Karpas-422 (cell line): ENCODE measurements at regions not wholly inside any gene's neighbourhood (a gene's known extent, or its start where the extent isn't known, plus 50 kb on each side); places are given as distances from the start of the nearest gene placed in this dataset.

ENCODE experiments used
- DNase-seq: peaks from one replicate; pipeline ENCODE4 v3.0.0-alpha.2; 2015
- H2AFZ ChIP-seq: fragments of 200-600 bp; sonication (generic); 2 replicates; pipeline ENCODE4 v1.6.1; 2014; ENCODE audit warnings: antibody characterized with exemption, low read length, mixed read lengths
- H3K27ac ChIP-seq: fragments of 200-600 bp; sonication (generic); 2 replicates; pipeline ENCODE4 v1.5.1; 2014; ENCODE audit warnings: mild to moderate bottlenecking, low read length, moderate library complexity
- H3K27me3 ChIP-seq: fragments of 200-600 bp; sonication (generic); 2 replicates; pipeline ENCODE4 v1.6.1; 2014; ENCODE audit warnings: low read length, mixed read lengths
- H3K36me3 ChIP-seq: fragments of 200-600 bp; sonication (generic); 2 replicates; pipeline ENCODE4 v1.6.1; 2014; ENCODE audit warnings: low read length, mixed read lengths; ENCODE audit not compliant: insufficient read depth
- H3K4me1 ChIP-seq: fragments of 200-600 bp; sonication (generic); 2 replicates; pipeline ENCODE4 v1.6.1; 2014; ENCODE audit warnings: mild to moderate bottlenecking, low read length, mixed read lengths
- H3K4me2 ChIP-seq: fragments of 200-600 bp; sonication (generic); 2 replicates; pipeline ENCODE4 v1.6.1; 2014; ENCODE audit warnings: low read length, low read depth, mild to moderate bottlenecking; ENCODE audit not compliant: poor library complexity, severe bottlenecking
- H3K4me3 ChIP-seq: fragments of 200-600 bp; sonication (generic); 2 replicates; pipeline ENCODE4 v1.5.1; 2014; ENCODE audit warnings: mild to moderate bottlenecking, antibody characterized with exemption, low read length, mixed read lengths
- H3K79me2 ChIP-seq: fragments of 200-600 bp; sonication (generic); 2 replicates; pipeline ENCODE4 v1.6.1; 2014; ENCODE audit warnings: mild to moderate bottlenecking, low read length, mixed read lengths
- H3K9ac ChIP-seq: fragments of 200-600 bp; sonication (generic); 2 replicates; pipeline ENCODE4 v1.6.0; 2014; ENCODE audit warnings: low read length
- H3K9me2 ChIP-seq: fragments of 200-600 bp; sonication (generic), shearing (Covaris generic); replicated peaks from 2 replicates; pipeline ENCODE4 v1.6.0; 2014; ENCODE audit warnings: mild to moderate bottlenecking, low read length, moderate library complexity; ENCODE audit not compliant: insufficient read depth
- H3K9me3 ChIP-seq: fragments of 300-700, 200-600 bp; sonication (generic); 2 replicates; pipeline ENCODE4 v1.6.1; 2014; ENCODE audit warnings: low read length, mixed read lengths
- H4K20me1 ChIP-seq: fragments of 200-600 bp; sonication (generic); 2 replicates; pipeline ENCODE4 v1.6.1; 2014; ENCODE audit warnings: mild to moderate bottlenecking, antibody characterized with exemption, low read length, low read depth; ENCODE audit not compliant: insufficient read depth

- H3K36me3 ChIP-seq = no peaks in the 10 kb centered on the region
- no peak overlapping the region for H3K4me2 ChIP-seq
- no peak overlapping the region for H2AFZ ChIP-seq
These were observed 70.7 kb upstream of the KCNMB2 start for GRCh38 chr3:178465260-178466180.

GRCh38 chr3:178472941-178473340 lies 63.3 kb upstream of the KCNMB2 start:
- H3K4me2 ChIP-seq = no peak overlapping the region
- H3K27me3 ChIP-seq = no peaks in the 10 kb centered on the region
- no peaks in the 10 kb centered on the region for H3K36me3 ChIP-seq
- H3K9me3 ChIP-seq = no peaks in the 10 kb centered on the region
- H3K9me2 ChIP-seq = no peaks in the 10 kb centered on the region
- H4K20me1 ChIP-seq = no peaks in the 10 kb centered on the region
- H2AFZ ChIP-seq = no peak overlapping the region
- H3K79me2 ChIP-seq = no peaks in the 10 kb centered on the region
- no peak for DNase-seq
- H3K4me3 ChIP-seq = no peak overlapping the region
- H3K9ac ChIP-seq = no peak overlapping the region
- no peak overlapping the region for H3K27ac ChIP-seq
- no peaks in the 10 kb centered on the region for H3K4me1 ChIP-seq

More at GRCh38 chr3:178465260-178466180, 70.7 kb upstream of the KCNMB2 start:
- Histone ChIP-seq H3K27me3 (no peaks in the 10 kb centered on the region), H3K4me1 (no peaks in the 10 kb centered on the region), H3K9me3 (no peaks in the 10 kb centered on the region), H3K27ac (no peak overlapping the region), H3K79me2 (no peaks in the 10 kb centered on the region), H3K9ac (no peak overlapping the region), H3K4me3 (no peak overlapping the region), H4K20me1 (no peaks in the 10 kb centered on the region), H3K9me2 (no peaks in the 10 kb centered on the region)
- DNase-seq = no peak

- no peaks in the 10 kb centered on the region for H3K27me3 ChIP-seq
- DNase-seq = no peak
- H3K4me1 ChIP-seq = no peaks in the 10 kb centered on the region
- no peaks in the 10 kb centered on the region for H3K9me2 ChIP-seq
- no peaks in the 10 kb centered on the region for H3K79me2 ChIP-seq
- no peaks in the 10 kb centered on the region for H4K20me1 ChIP-seq
- H3K9me3 ChIP-seq = no peaks in the 10 kb centered on the region
- H3K9ac ChIP-seq = no peak overlapping the region
- no peak overlapping the region for H3K27ac ChIP-seq
- H3K4me2 ChIP-seq = no peak overlapping the region
- H3K36me3 ChIP-seq = no peaks in the 10 kb centered on the region
- no peak overlapping the region for H2AFZ ChIP-seq
- no peak overlapping the region for H3K4me3 ChIP-seq
These were observed 61.7 kb upstream of the KCNMB2 start for GRCh38 chr3:178474526-178474925.

- H3K36me3 ChIP-seq = no peaks in the 10 kb centered on the region
- H3K4me1 ChIP-seq = no peaks in the 10 kb centered on the region
- H3K9me3 ChIP-seq = no peaks in the 10 kb centered on the region
- no peaks in the 10 kb centered on the region for H3K9me2 ChIP-seq
- H3K4me2 ChIP-seq = no peak overlapping the region
- H3K79me2 ChIP-seq = no peaks in the 10 kb centered on the region
- H3K27me3 ChIP-seq = no peaks in the 10 kb centered on the region
- no peak overlapping the region for H3K9ac ChIP-seq
- H3K4me3 ChIP-seq = no peak overlapping the region
- DNase-seq = no peak
- no peak overlapping the region for H2AFZ ChIP-seq
- no peak overlapping the region for H3K27ac ChIP-seq
- no peaks in the 10 kb centered on the region for H4K20me1 ChIP-seq
These were observed 61.2 kb upstream of the KCNMB2 start for GRCh38 chr3:178475062-178475461.

- Histone ChIP-seq H3K9ac (no peak overlapping the region), H3K27ac (no peak overlapping the region), H3K4me1 (no peaks in the 10 kb centered on the region), H3K27me3 (no peaks in the 10 kb centered on the region), H3K79me2 (no peaks in the 10 kb centered on the region), H3K4me2 (no peak overlapping the region), H4K20me1 (no peaks in the 10 kb centered on the region), H3K9me2 (no peaks in the 10 kb centered on the region), H2AFZ (no peak overlapping the region), H3K36me3 (no peaks in the 10 kb centered on the region), H3K4me3 (no peak overlapping the region), H3K9me3 (no peaks in the 10 kb centered on the region)
- DNase-seq = no peak
These were observed 59.4 kb upstream of the KCNMB2 start for GRCh38 chr3:178476886-178477285.

- Histone ChIP-seq H4K20me1 (no peaks in the 10 kb centered on the region), H2AFZ (no peak overlapping the region)
These were observed 56.8 kb upstream of the KCNMB2 start for GRCh38 chr3:178479446-178479845.

GRCh38 chr3:178479860-178480259 lies 56.4 kb upstream of the KCNMB2 start:
- no peaks in the 10 kb centered on the region for H3K9me3 ChIP-seq
- H3K79me2 ChIP-seq = no peaks in the 10 kb centered on the region
- no peak overlapping the region for H2AFZ ChIP-seq
- no peaks in the 10 kb centered on the region for H3K27me3 ChIP-seq
- no peak overlapping the region for H3K4me3 ChIP-seq
- no peaks in the 10 kb centered on the region for H3K4me1 ChIP-seq
- H3K9me2 ChIP-seq = no peaks in the 10 kb centered on the region
- H3K27ac ChIP-seq = no peak overlapping the region
- no peak overlapping the region for H3K9ac ChIP-seq
- H3K36me3 ChIP-seq = no peaks in the 10 kb centered on the region
- DNase-seq = no peak
- H3K4me2 ChIP-seq = no peak overlapping the region
- no peaks in the 10 kb centered on the region for H4K20me1 ChIP-seq

More at GRCh38 chr3:178479446-178479845, 56.8 kb upstream of the KCNMB2 start:
- H3K9me2 ChIP-seq = no peaks in the 10 kb centered on the region
- H3K9ac ChIP-seq = no peak overlapping the region
- no peaks in the 10 kb centered on the region for H3K36me3 ChIP-seq
- H3K9me3 ChIP-seq = no peaks in the 10 kb centered on the region
- no peaks in the 10 kb centered on the region for H3K27me3 ChIP-seq
- no peak overlapping the region for H3K4me3 ChIP-seq
- DNase-seq = no peak
- no peaks in the 10 kb centered on the region for H3K79me2 ChIP-seq
- no peak overlapping the region for H3K27ac ChIP-seq
- no peak overlapping the region for H3K4me2 ChIP-seq
- no peaks in the 10 kb centered on the region for H3K4me1 ChIP-seq

- no peaks in the 10 kb centered on the region for H3K36me3 ChIP-seq
- H3K79me2 ChIP-seq = no peaks in the 10 kb centered on the region
- H3K4me2 ChIP-seq = no peak overlapping the region
- H3K9me2 ChIP-seq = no peaks in the 10 kb centered on the region
- H3K9ac ChIP-seq = no peak overlapping the region
- no peaks in the 10 kb centered on the region for H3K27me3 ChIP-seq
- H3K4me3 ChIP-seq = no peak overlapping the region
- no peak overlapping the region for H3K27ac ChIP-seq
- H3K9me3 ChIP-seq = no peaks in the 10 kb centered on the region
- H4K20me1 ChIP-seq = no peaks in the 10 kb centered on the region
- no peaks in the 10 kb centered on the region for H3K4me1 ChIP-seq
- H2AFZ ChIP-seq = no peak overlapping the region
- no peak for DNase-seq
These were observed 56.0 kb upstream of the KCNMB2 start for GRCh38 chr3:178480274-178480673.
